ENCODE measurements at regions not wholly inside any gene's neighbourhood (a gene's known extent, or its start where the extent isn't known, plus 50 kb on each side); places are given as distances from the start of the nearest gene placed in this dataset.

DNA sequence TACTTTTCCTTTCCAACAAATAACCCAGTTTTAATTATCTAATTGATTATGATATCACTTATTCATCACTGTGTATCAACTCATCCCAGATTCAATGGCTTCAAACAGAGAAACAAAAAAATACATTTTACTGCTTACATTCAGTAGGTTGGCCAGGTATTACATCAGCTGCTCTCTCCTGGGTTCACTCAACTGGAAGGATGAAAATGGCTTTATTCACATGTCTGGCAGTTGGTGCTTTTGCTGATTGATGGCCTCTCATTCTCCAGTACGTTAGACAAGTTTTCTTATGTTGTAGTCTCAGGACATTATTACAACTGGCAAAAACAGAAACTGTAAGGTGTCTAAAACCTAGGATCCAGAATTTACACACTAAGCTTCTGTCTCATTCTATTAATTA, 811.0 kb upstream of the ALCAM start:
- Histone ChIP-seq H3K9me3 (ENCODE audit: control insufficient read depth in 1 of 2, low read length in 2 of 2) (no peaks in the 10 kb centered on the region), H3K4me1 (ENCODE audit: control insufficient read depth in 1 of 2, insufficient read depth in 2 of 2, low read length in 2 of 2) (no peaks in the 10 kb centered on the region), H3K9ac (ENCODE audit: low read depth in 1 of 2, low read length in 2 of 2) (no peak overlapping the region), H3K27ac (ENCODE audit: low read depth, low read length) (no peak overlapping the region), H3K36me3 (ENCODE audit: control insufficient read depth in 1 of 2, insufficient read depth in 2 of 2, low read length in 2 of 2) (no peaks in the 10 kb centered on the region), H3K27me3 (ENCODE audit: control insufficient read depth in 1 of 2, insufficient read depth in 2 of 2, low read length in 2 of 2) (no peaks in the 10 kb centered on the region), H3K4me3 (ENCODE audit: low read depth in 1 of 2, low read length in 2 of 2) (no peak overlapping the region)

DNA sequence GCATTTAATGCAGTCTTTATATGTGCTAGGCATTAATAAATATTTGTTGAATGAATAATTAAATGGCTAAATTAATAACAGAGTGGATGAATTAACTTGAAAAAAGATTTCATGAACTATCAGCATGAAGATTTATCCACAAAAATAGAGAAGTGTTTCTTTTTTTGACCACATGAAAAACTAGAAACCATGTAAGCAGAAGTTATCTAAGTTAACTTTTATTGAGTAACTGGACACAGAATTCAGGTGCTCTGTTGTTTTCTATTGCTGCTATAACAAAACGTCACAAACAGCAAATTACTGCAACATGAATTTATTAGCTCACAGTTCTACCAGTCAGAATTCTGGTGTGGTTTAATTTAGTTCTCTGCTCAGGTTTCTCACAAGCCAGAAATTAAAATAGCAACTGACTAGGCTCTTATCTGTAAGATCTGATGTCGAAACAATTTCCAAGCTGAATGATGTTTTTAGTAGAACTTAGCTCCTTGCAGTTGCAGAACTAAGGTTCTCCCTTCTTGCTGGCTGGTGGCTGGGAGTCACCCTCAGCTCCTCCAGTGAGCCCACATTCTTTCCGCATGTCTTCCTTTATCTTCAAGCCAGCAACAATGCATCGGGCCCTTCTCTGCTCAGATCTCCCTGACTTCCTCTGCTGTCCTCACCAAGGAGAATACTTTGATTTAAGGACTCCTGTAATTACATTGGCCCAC, 810.2 kb upstream of the ALCAM start:
- no peak overlapping the region for H3K9ac ChIP-seq (ENCODE audit: low read depth in 1 of 2, low read length in 2 of 2)
- no peaks in the 10 kb centered on the region for H3K9me3 ChIP-seq (ENCODE audit: control insufficient read depth in 1 of 2, low read length in 2 of 2)
- H3K27ac ChIP-seq (ENCODE audit: low read depth, low read length), result no peak overlapping the region
- H3K27me3 ChIP-seq (ENCODE audit: control insufficient read depth in 1 of 2, insufficient read depth in 2 of 2, low read length in 2 of 2), result no peaks in the 10 kb centered on the region
- no peaks in the 10 kb centered on the region for H3K36me3 ChIP-seq (ENCODE audit: control insufficient read depth in 1 of 2, insufficient read depth in 2 of 2, low read length in 2 of 2)
- H3K4me1 ChIP-seq (ENCODE audit: control insufficient read depth in 1 of 2, insufficient read depth in 2 of 2, low read length in 2 of 2), result no peaks in the 10 kb centered on the region
- no peak overlapping the region for H3K4me3 ChIP-seq (ENCODE audit: low read depth in 1 of 2, low read length in 2 of 2)

DNA sequence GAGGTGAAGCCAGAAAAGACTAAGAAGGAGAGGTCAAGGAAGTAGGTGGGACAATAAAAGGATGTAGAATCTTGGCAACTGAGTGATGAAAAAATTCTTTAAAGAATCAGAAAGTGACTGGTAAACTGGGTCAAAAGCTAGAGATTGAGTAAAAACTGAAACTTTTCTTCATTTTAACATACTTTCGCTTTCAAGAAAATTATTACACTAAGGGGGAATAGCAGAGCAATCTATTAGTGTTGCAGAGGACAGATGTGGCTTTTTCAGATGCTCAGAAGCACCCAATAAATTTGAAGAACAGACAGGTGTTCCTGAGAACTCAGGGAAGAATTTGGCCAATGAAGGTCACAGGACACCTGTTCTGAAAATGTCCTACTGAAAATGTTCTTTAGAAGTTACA, 805.4 kb upstream of the ALCAM start:
- H3K27ac ChIP-seq (ENCODE audit: low read depth, low read length), result no peak overlapping the region
- no peaks in the 10 kb centered on the region for H3K36me3 ChIP-seq (ENCODE audit: control insufficient read depth in 1 of 2, insufficient read depth in 2 of 2, low read length in 2 of 2)
- H3K9ac ChIP-seq (ENCODE audit: low read depth in 1 of 2, low read length in 2 of 2), result no peak overlapping the region

DNA sequence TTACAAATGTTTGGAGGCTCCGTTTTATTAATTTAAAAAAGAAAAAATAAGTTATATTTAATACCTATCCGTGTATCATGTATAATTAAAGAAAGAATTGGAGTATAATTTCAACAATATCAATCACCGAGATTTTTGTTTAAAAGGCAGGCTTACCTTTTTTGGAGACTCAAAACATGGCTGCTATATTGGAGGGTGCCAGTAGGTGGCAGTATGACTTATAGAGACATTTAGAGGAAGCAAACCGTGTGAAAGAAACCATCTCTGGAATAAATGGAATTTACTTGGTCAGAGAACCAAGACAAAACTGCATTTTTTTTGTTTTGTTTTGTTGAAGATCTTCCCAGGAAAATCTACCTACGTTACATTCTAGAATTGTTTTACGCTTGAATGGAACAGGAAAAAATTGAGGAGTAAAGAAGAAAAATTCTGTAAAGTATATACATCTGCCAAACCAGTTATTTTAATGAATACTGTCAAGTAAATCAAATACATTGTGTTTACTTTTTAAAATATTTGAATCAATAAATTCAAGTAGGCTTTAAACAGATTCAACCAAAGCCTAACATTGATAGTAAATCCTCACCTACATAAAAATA, 802.6 kb upstream of the ALCAM start:
- H3K36me3 ChIP-seq (ENCODE audit: control insufficient read depth in 1 of 2, insufficient read depth in 2 of 2, low read length in 2 of 2), result no peaks in the 10 kb centered on the region
- H3K27me3 ChIP-seq (ENCODE audit: control insufficient read depth in 1 of 2, insufficient read depth in 2 of 2, low read length in 2 of 2), result no peaks in the 10 kb centered on the region
- no peaks in the 10 kb centered on the region for H3K9me3 ChIP-seq (ENCODE audit: control insufficient read depth in 1 of 2, low read length in 2 of 2)
- no peak overlapping the region for H3K4me3 ChIP-seq (ENCODE audit: low read depth in 1 of 2, low read length in 2 of 2)
- H3K4me1 ChIP-seq (ENCODE audit: control insufficient read depth in 1 of 2, insufficient read depth in 2 of 2, low read length in 2 of 2), result no peaks in the 10 kb centered on the region
- H3K27ac ChIP-seq (ENCODE audit: low read depth, low read length), result no peak overlapping the region
- H3K9ac ChIP-seq (ENCODE audit: low read depth in 1 of 2, low read length in 2 of 2), result no peak overlapping the region

More for the DNA sequence above, 805.4 kb upstream of the ALCAM start:
- H3K27me3 ChIP-seq (ENCODE audit: control insufficient read depth in 1 of 2, insufficient read depth in 2 of 2, low read length in 2 of 2), result no peaks in the 10 kb centered on the region
- H3K4me3 ChIP-seq (ENCODE audit: low read depth in 1 of 2, low read length in 2 of 2), result no peak overlapping the region
- no peaks in the 10 kb centered on the region for H3K4me1 ChIP-seq (ENCODE audit: control insufficient read depth in 1 of 2, insufficient read depth in 2 of 2, low read length in 2 of 2)
- H3K9me3 ChIP-seq (ENCODE audit: control insufficient read depth in 1 of 2, low read length in 2 of 2), result no peaks in the 10 kb centered on the region

DNA sequence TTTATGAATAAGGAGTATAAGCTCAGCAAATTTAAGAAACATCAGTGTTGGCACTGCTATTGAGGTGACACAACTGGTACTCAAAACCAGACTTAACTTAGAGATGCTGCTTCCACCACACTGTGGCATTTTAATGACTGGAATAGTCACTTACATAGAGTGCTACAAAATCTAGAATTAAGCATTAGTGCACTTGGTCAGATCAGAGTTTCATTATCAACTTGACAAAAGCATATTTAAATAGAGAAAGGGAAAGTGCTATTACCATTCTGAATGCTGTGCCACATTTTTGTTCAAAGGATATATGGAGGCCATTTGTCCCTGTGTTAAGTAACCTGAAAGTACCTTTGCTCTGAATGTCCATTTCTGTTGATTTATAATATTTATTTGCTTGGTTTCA, 800.7 kb upstream of the ALCAM start:
- Histone ChIP-seq H3K36me3 (ENCODE audit: control insufficient read depth in 1 of 2, insufficient read depth in 2 of 2, low read length in 2 of 2) (no peaks in the 10 kb centered on the region), H3K27ac (ENCODE audit: low read depth, low read length) (no peak overlapping the region)

DNA sequence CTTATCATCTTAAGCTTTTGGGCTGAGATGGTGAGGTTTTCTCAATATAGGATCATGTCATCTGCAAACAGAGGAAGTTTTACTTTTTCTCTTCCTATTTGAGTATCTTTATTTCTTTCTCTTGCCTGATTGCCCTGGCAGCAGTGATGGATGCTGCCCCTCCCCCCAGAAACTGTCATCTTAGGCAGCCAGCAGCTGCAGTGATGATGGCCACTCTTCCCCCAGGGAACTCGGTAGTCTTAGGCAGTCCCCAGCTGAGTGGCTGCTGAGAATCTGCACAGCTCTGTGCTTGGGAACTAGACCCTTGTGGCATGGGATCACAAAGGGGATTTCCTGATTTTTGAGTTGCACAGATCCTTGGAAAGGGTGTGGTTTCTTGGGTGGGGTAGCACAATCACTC, 791.1 kb upstream of the ALCAM start:
- Histone ChIP-seq H3K27ac (ENCODE audit: low read depth, low read length) (no peak overlapping the region), H3K27me3 (ENCODE audit: control insufficient read depth in 1 of 2, insufficient read depth in 2 of 2, low read length in 2 of 2) (no peaks in the 10 kb centered on the region), H3K9me3 (ENCODE audit: control insufficient read depth in 1 of 2, low read length in 2 of 2) (peaks cover 22 to 30% of the 10 kb centered on the region in 2 donors), H3K9ac (ENCODE audit: low read depth in 1 of 2, low read length in 2 of 2) (no peak overlapping the region), H3K36me3 (ENCODE audit: control insufficient read depth in 1 of 2, insufficient read depth in 2 of 2, low read length in 2 of 2) (no peaks in the 10 kb centered on the region), H3K4me1 (ENCODE audit: control insufficient read depth in 1 of 2, insufficient read depth in 2 of 2, low read length in 2 of 2) (no peaks in the 10 kb centered on the region), H3K4me3 (ENCODE audit: low read depth in 1 of 2, low read length in 2 of 2) (no peak overlapping the region)

More for the DNA sequence above, 800.7 kb upstream of the ALCAM start:
- no peaks in the 10 kb centered on the region for H3K27me3 ChIP-seq (ENCODE audit: control insufficient read depth in 1 of 2, insufficient read depth in 2 of 2, low read length in 2 of 2)
- H3K4me1 ChIP-seq (ENCODE audit: control insufficient read depth in 1 of 2, insufficient read depth in 2 of 2, low read length in 2 of 2), result no peaks in the 10 kb centered on the region
- no peaks in the 10 kb centered on the region for H3K9me3 ChIP-seq (ENCODE audit: control insufficient read depth in 1 of 2, low read length in 2 of 2)
- no peak overlapping the region for H3K4me3 ChIP-seq (ENCODE audit: low read depth in 1 of 2, low read length in 2 of 2)
- H3K9ac ChIP-seq (ENCODE audit: low read depth in 1 of 2, low read length in 2 of 2), result no peak overlapping the region

DNA sequence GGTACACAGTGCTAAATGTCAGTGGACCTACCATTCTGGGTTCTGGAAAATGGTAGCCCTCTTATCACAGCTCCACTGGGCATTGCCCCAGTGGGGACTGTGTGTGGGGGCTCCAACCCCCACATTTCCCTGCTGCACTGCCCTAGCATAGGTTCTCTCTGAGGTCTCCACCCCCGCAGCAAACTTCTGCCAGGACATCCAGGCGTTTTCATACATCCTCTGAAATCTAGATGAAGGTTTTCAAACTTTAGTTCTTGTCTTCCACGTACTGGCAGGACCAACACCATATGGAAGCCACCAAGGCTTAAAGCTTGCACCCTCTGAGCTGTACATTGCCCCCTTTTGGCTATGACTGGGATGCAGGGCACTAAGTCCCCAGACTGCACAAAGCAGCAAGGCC, 788.2 kb upstream of the ALCAM start:
- no peak overlapping the region for H3K27ac ChIP-seq (ENCODE audit: low read depth, low read length)
- H3K36me3 ChIP-seq (ENCODE audit: control insufficient read depth in 1 of 2, insufficient read depth in 2 of 2, low read length in 2 of 2), result no peaks in the 10 kb centered on the region
- peaks cover 22 to 30% of the 10 kb centered on the region in 2 donors for H3K9me3 ChIP-seq (ENCODE audit: control insufficient read depth in 1 of 2, low read length in 2 of 2)
- no peak overlapping the region for H3K4me3 ChIP-seq (ENCODE audit: low read depth in 1 of 2, low read length in 2 of 2)
- no peaks in the 10 kb centered on the region for H3K27me3 ChIP-seq (ENCODE audit: control insufficient read depth in 1 of 2, insufficient read depth in 2 of 2, low read length in 2 of 2)
- H3K9ac ChIP-seq (ENCODE audit: low read depth in 1 of 2, low read length in 2 of 2), result no peak overlapping the region
- no peaks in the 10 kb centered on the region for H3K4me1 ChIP-seq (ENCODE audit: control insufficient read depth in 1 of 2, insufficient read depth in 2 of 2, low read length in 2 of 2)

DNA sequence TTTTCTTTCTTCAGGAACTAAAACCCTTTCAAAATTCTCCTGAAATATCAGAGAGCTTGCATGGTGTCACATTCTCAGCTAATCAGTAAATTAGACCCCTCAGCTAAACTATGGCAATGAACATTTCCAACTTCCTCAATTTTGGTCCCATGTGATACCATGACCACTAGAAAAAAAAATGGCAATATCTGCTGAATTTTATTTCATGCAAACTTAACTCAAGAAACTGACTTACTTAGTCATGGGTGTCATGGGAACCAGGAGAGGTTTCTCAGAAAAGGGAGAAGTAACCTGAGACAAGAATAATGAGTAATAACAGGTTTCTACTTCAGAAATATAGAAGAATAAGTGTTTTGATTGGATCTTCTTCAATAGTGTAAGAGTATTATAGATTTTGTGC, 784.6 kb upstream of the ALCAM start:
- peaks cover 12 to 15% of the 10 kb centered on the region in 2 donors for H3K9me3 ChIP-seq (ENCODE audit: control insufficient read depth in 1 of 2, low read length in 2 of 2)
- H3K4me1 ChIP-seq (ENCODE audit: control insufficient read depth in 1 of 2, insufficient read depth in 2 of 2, low read length in 2 of 2), result no peaks in the 10 kb centered on the region
- H3K27ac ChIP-seq (ENCODE audit: low read depth, low read length), result no peak overlapping the region
- no peak overlapping the region for H3K9ac ChIP-seq (ENCODE audit: low read depth in 1 of 2, low read length in 2 of 2)
- H3K36me3 ChIP-seq (ENCODE audit: control insufficient read depth in 1 of 2, insufficient read depth in 2 of 2, low read length in 2 of 2), result no peaks in the 10 kb centered on the region
- no peak overlapping the region for H3K4me3 ChIP-seq (ENCODE audit: low read depth in 1 of 2, low read length in 2 of 2)
- H3K27me3 ChIP-seq (ENCODE audit: control insufficient read depth in 1 of 2, insufficient read depth in 2 of 2, low read length in 2 of 2), result no peaks in the 10 kb centered on the region

DNA sequence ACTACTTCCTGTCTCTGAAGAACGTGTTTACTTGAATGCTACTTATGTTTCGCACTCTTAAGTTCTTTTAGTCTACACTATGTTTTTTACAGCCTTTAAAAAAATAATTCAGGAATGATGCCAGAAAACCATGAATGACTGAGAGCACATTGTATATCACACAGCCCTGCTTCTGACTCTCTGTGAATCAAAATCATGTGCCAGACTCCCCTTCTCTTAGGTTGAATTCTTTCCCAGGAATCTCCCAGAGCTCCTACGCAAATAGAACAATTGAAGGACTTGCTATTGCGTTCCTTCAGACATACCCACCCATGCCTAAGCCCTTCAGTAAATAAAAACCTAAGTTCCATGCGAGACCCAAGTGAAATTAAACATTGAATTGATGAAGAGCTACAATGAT, 782.0 kb upstream of the ALCAM start:
- Histone ChIP-seq H3K27ac (ENCODE audit: low read depth, low read length) (no peak overlapping the region), H3K9me3 (ENCODE audit: control insufficient read depth in 1 of 2, low read length in 2 of 2) (no peaks in the 10 kb centered on the region)

DNA sequence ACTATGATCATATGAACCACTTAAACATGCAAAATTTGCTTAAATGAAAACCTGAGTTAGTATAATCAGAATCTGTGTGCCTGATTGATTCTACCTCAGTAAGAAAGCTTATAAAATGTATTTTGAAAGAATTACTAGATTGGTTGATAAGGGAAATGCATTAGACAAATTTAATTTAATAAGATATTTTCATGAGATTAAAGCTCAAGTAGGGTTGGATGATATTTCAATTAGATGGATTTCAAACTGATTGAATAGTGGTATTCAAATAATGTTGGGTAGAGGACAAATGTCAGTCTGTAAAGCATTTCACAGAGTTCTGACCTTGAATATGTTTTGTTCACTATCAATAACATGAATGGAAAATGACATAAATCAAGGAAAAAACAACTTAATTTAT, 780.4 kb upstream of the ALCAM start:
- no peaks in the 10 kb centered on the region for H3K4me1 ChIP-seq (ENCODE audit: control insufficient read depth in 1 of 2, insufficient read depth in 2 of 2, low read length in 2 of 2)
- no peaks in the 10 kb centered on the region for H3K9me3 ChIP-seq (ENCODE audit: control insufficient read depth in 1 of 2, low read length in 2 of 2)
- H3K4me3 ChIP-seq (ENCODE audit: low read depth in 1 of 2, low read length in 2 of 2), result no peak overlapping the region
- no peaks in the 10 kb centered on the region for H3K27me3 ChIP-seq (ENCODE audit: control insufficient read depth in 1 of 2, insufficient read depth in 2 of 2, low read length in 2 of 2)
- no peak overlapping the region for H3K9ac ChIP-seq (ENCODE audit: low read depth in 1 of 2, low read length in 2 of 2)
- H3K27ac ChIP-seq (ENCODE audit: low read depth, low read length), result no peak overlapping the region
- H3K36me3 ChIP-seq (ENCODE audit: control insufficient read depth in 1 of 2, insufficient read depth in 2 of 2, low read length in 2 of 2), result no peaks in the 10 kb centered on the region

More for the DNA sequence above, 782.0 kb upstream of the ALCAM start:
- Histone ChIP-seq H3K9ac (ENCODE audit: low read depth in 1 of 2, low read length in 2 of 2) (no peak overlapping the region), H3K27me3 (ENCODE audit: control insufficient read depth in 1 of 2, insufficient read depth in 2 of 2, low read length in 2 of 2) (no peaks in the 10 kb centered on the region), H3K4me3 (ENCODE audit: low read depth in 1 of 2, low read length in 2 of 2) (no peak overlapping the region), H3K36me3 (ENCODE audit: control insufficient read depth in 1 of 2, insufficient read depth in 2 of 2, low read length in 2 of 2) (no peaks in the 10 kb centered on the region), H3K4me1 (ENCODE audit: control insufficient read depth in 1 of 2, insufficient read depth in 2 of 2, low read length in 2 of 2) (no peaks in the 10 kb centered on the region)
